Activated naive CD4-positive, alpha-beta T cell treated with anti-CD3 and anti-CD28 coated beads for 36 hours (primary cell): ENCODE measurements at regions not wholly inside any gene's neighbourhood (a gene's known extent, or its start where the extent isn't known, plus 50 kb on each side); places are given as distances from the start of the nearest gene placed in this dataset.

ENCODE experiments used
- CTCF ChIA-PET: fragments of 350-600 bp; sonication (Branson Sonifier 250); formaldehyde crosslinking; loops from one replicate; lab custom pipeline; 2021; ENCODE audit warnings: antibody characterized with exemption; lab: Charles Lee
- DNase-seq: peaks from one replicate; pipeline ENCODE4 v3.0.0-alpha.2; 2020
- H3K27ac Mint-ChIP-seq: one replicate; pipeline ENCODE4 v1.8.0; 2021; ENCODE audit warnings: mild to moderate bottlenecking, mixed read lengths
- H3K27me3 Mint-ChIP-seq: one replicate; pipeline ENCODE4 v1.8.0; 2021; ENCODE audit warnings: low read depth, mixed read lengths
- H3K36me3 Mint-ChIP-seq: one replicate; pipeline ENCODE4 v1.8.0; 2021; ENCODE audit warnings: low read depth, mixed read lengths
- H3K4me1 Mint-ChIP-seq: one replicate; pipeline ENCODE4 v1.8.0; 2021; ENCODE audit warnings: low read depth, mixed read lengths
- H3K4me3 Mint-ChIP-seq: one replicate; pipeline ENCODE4 v1.8.0; 2021; ENCODE audit warnings: mild to moderate bottlenecking, moderate library complexity, mixed read lengths
- H3K9me3 Mint-ChIP-seq: one replicate; pipeline ENCODE4 v1.8.0; 2021; ENCODE audit warnings: mixed read lengths
- intact Hi-C: fragments of 100-400 bp; cut with micrococcal nuclease; formaldehyde crosslinking; loops from one replicate; pipeline ENCODE4 v1.15.1; 2023

DNA sequence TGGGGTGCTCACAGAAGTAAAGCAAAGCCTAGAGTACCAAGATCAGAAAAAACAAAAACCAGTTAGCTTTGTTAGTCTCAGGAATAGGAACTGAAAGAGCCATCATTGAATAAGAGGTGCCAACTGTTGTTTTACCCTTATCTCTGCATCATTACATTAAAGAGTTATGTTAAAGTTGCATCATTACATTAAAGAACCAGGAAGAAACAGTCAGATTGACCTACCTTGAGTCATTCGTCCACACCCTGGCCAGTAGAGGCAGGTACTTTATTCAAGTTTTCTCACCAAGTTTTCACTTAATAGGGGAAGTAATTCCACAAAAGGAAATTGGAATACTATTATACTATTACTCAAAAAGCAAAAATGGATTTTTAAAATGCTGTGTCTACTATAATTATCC is 121.7 kb upstream of the CNOT2 start:
- no peaks in the 10 kb centered on the region for H3K27me3 Mint-ChIP-seq
- no peak for DNase-seq
- CTCF ChIA-PET, result no interaction called here
- H3K4me1 Mint-ChIP-seq, result no peaks in the 10 kb centered on the region
- H3K27ac Mint-ChIP-seq, result no peak overlapping the region
- intact Hi-C loops, result no loop called here
- H3K36me3 Mint-ChIP-seq, result no peaks in the 10 kb centered on the region
- H3K9me3 Mint-ChIP-seq, result no peaks in the 10 kb centered on the region
- no peak overlapping the region for H3K4me3 Mint-ChIP-seq

DNA sequence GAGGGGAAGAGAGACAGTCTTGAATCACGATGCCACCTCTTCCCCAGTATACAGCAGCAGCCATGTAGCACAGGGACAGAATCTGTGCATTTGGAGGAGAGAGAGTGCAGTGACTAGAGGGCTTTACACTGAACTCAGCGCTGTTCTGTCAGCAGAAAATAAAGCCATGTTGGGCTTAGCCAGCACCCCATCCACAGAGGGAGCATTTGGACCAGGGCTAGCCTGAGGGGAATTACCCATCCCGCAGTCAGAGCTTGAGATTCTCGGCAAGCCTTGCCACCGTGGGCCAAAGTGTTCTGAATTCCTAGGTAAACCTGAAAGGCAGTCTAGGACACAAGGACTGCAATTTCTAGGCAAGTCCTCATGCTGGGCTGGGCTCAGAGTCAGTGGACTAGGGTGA is 120.4 kb upstream of the CNOT2 start:
- Mint-ChIP-seq H3K36me3 (no peaks in the 10 kb centered on the region), H3K4me3 (no peak overlapping the region), H3K27me3 (no peaks in the 10 kb centered on the region), H3K27ac (no peak overlapping the region), H3K9me3 (no peaks in the 10 kb centered on the region), H3K4me1 (no peaks in the 10 kb centered on the region)
- intact Hi-C loops, result no loop called here
- no peak for DNase-seq
- CTCF ChIA-PET, result no interaction called here

DNA sequence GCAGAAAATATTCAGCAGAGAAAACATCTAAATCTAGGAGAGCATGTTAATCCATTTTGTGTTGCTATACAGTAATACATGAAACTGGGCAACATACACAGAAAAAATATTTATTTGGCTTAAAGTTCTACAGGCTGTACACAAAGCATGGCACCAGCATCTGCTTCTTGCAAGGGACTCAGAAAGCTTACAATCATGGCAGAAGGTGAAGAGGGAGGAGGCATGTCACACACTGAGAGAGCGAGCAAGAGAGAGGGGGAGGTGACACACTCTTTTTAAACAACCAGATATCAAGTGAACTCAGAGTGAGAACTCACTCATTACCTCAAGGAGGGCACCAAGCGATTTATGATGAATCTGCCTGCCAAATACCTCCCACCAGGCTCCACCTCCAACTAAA is 94.2 kb upstream of the CNOT2 start:
- H3K9me3 Mint-ChIP-seq, result peaks cover 3% of the 10 kb centered on the region
- intact Hi-C loops, result no loop called here
- CTCF ChIA-PET, result interaction anchor here (0.7 kb wide), 1 partner anchor 208 kb away, joined by 3 read pairs; no protein-coding TSS in a partner anchor
- no peaks in the 10 kb centered on the region for H3K4me1 Mint-ChIP-seq
- H3K27ac Mint-ChIP-seq, result no peak overlapping the region
- no peaks in the 10 kb centered on the region for H3K36me3 Mint-ChIP-seq
- H3K27me3 Mint-ChIP-seq, result peaks cover 11% of the 10 kb centered on the region
- DNase-seq, result no peak
- H3K4me3 Mint-ChIP-seq, result no peak overlapping the region

DNA sequence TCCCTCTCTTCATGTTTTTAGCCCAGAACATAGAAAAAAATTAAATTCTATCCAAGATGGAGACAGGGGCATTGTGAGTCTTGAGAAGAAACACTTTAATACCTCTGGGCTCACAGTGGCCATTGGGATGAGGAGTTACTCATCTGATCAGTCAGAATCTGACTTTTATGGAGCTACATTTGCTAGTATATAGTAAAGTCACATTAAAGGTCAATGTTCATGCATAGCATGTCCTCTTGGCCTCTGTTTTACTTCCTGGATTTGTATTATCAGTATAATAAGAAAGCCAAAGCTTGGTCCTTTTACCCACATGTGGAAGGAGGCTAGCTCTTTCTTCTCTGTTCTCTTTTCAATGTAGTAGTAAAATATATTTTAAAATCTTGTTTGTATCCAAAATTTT is 93.6 kb upstream of the CNOT2 start:
- Mint-ChIP-seq H3K27me3 (peaks cover 11% of the 10 kb centered on the region), H3K9me3 (peaks cover 7% of the 10 kb centered on the region), H3K36me3 (no peaks in the 10 kb centered on the region), H3K4me3 (no peak overlapping the region), H3K4me1 (no peaks in the 10 kb centered on the region), H3K27ac (no peak overlapping the region)
- DNase-seq, result no peak
- CTCF ChIA-PET, result no interaction called here
- intact Hi-C loops, result no loop called here

DNA sequence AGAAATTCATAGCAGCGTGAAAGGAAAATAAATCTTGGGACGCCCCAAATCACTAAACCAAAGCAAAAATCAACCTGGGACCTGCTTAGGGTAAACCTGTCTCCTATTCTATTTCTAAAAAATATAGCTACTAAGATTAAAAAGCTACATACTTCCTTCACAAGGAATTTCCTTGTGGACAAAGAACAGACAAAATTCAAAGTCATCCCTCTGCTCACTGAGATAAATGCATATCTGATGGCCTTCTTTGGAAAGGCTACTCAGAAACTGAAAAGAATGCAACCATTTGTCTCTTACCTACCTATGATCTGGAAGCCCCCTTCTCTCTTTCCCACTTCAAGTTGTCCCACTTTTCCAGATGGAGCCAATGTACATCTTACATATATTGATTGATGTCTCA is 93.0 kb upstream of the CNOT2 start:
- no peaks in the 10 kb centered on the region for H3K36me3 Mint-ChIP-seq
- no peak overlapping the region for H3K27ac Mint-ChIP-seq
- no peak overlapping the region for H3K4me3 Mint-ChIP-seq
- CTCF ChIA-PET, result no interaction called here
- peaks cover 8% of the 10 kb centered on the region for H3K9me3 Mint-ChIP-seq
- peaks cover 11% of the 10 kb centered on the region for H3K27me3 Mint-ChIP-seq
- H3K4me1 Mint-ChIP-seq, result no peaks in the 10 kb centered on the region
- DNase-seq, result no peak
- intact Hi-C loops, result no loop called here

DNA sequence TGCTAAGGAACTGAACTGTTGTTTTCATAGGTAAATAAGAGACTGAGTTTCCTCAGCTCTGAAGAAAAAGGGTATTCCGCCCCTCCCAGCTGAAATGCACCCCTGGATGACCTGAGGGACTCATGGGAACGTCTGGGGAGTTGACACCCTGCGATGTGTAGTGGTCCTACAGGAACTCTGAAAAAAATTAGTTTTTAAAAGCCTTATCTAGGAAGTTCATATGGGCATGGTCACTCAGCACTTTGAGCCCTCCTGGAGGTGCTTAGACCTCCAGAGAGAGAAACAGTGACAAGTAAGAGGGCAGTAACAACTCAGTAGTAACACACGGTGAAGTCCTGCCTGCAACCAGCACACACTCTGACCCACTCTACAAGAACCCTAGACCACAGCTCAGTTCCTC is 91.2 kb upstream of the CNOT2 start:
- Mint-ChIP-seq H3K27me3 (peaks cover 5% of the 10 kb centered on the region), H3K36me3 (no peaks in the 10 kb centered on the region), H3K27ac (no peak overlapping the region), H3K4me3 (no peak overlapping the region), H3K9me3 (peaks cover 14% of the 10 kb centered on the region), H3K4me1 (no peaks in the 10 kb centered on the region)
- CTCF ChIA-PET, result no interaction called here
- DNase-seq, result no peak
- intact Hi-C loops, result no loop called here

DNA sequence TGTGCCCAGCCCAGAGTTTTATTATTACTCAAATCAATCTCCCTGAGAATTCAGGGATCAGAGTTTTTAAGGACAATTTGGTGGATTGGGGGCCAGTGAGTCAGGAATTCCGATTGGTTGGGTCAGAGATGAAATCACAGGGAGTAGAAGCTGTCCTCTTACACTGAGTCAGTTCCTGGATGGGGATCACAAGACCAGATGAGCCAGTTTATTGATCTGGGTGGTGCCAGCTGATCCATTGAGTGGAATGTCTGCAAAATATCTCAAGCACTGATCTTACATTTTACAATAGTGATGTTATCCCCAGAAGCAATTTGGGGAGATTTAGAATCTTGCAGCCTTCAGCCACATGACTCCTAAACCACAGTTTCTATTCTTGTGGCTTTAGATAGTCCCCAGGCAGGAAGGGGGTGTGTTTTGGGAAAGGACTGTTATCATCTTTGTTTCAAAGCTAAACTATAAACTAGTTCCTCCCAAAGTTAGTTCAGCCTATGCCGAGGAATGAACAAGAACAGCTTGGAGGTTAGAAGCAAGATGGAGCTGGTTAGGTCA is 89.1 kb upstream of the CNOT2 start:
- no peak for DNase-seq
- H3K4me3 Mint-ChIP-seq, result no peak overlapping the region
- intact Hi-C loops, result no loop called here
- no peak overlapping the region for H3K27ac Mint-ChIP-seq
- no peaks in the 10 kb centered on the region for H3K36me3 Mint-ChIP-seq
- H3K9me3 Mint-ChIP-seq, result peaks cover 20% of the 10 kb centered on the region
- no peaks in the 10 kb centered on the region for H3K4me1 Mint-ChIP-seq
- CTCF ChIA-PET, result no interaction called here
- H3K27me3 Mint-ChIP-seq, result peaks cover 6% of the 10 kb centered on the region

DNA sequence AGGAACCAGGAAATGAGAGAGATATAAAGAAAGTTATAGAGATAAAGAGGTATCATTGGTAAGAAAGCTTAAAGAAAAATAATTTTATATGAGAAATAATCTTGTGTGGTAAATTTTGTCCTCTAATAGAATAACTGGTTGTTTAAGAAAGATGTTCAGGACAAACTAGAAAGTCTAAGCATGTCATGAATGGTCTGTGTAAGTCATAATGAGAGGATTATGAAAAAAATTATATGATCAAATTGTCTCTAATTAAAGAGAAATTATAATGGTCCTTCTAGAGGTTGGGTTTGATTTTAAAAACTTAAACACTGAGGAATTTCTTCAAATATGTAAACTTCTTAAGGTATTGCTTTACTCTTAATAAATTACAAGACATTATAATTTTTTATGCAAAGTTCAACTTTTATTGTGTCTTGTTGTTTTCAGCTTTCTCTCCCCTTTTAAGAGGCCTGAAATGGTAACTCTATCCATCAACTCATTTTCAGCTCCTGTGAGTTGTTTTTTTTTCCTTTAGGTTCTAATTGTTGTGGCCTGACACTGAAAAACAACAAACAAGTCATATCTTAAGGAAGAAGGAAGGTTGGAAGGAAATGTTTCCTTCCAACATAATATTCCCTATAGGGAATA is 88.2 kb upstream of the CNOT2 start:
- intact Hi-C loops, result no loop called here
- no peak for DNase-seq
- no peaks in the 10 kb centered on the region for H3K36me3 Mint-ChIP-seq
- peaks cover 22% of the 10 kb centered on the region for H3K9me3 Mint-ChIP-seq
- CTCF ChIA-PET, result interaction anchor here (1.0 kb wide), 1 partner anchor 283 kb away, joined by 3 read pairs; no protein-coding TSS in a partner anchor
- H3K4me1 Mint-ChIP-seq, result no peaks in the 10 kb centered on the region
- no peak overlapping the region for H3K4me3 Mint-ChIP-seq
- H3K27ac Mint-ChIP-seq, result no peak overlapping the region
- H3K27me3 Mint-ChIP-seq, result peaks cover 5% of the 10 kb centered on the region

DNA sequence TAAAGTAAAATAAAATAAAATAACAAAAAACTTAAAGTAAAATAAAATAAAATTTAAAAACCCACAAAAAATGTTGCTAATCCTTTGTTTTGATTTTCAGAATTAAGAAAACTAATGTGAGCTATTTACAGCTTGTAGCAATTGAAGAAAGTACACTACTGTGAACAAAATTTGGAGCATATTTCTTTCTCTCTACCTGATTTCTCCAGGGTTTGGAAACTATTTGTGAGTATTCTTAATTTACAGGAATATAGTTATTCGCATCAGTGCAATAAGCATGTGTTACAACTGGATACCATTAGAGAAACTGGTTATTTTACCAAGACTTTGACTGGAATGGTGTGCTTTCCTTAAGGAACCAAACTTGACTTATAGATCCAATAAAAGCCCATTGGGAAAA is 86.1 kb upstream of the CNOT2 start:
- peaks cover 6% of the 10 kb centered on the region for H3K27me3 Mint-ChIP-seq
- no peaks in the 10 kb centered on the region for H3K36me3 Mint-ChIP-seq
- H3K9me3 Mint-ChIP-seq, result peaks cover 22% of the 10 kb centered on the region
- no peak for DNase-seq
- intact Hi-C loops, result no loop called here
- CTCF ChIA-PET, result no interaction called here
- H3K4me3 Mint-ChIP-seq, result no peak overlapping the region
- H3K27ac Mint-ChIP-seq, result no peak overlapping the region
- no peaks in the 10 kb centered on the region for H3K4me1 Mint-ChIP-seq

DNA sequence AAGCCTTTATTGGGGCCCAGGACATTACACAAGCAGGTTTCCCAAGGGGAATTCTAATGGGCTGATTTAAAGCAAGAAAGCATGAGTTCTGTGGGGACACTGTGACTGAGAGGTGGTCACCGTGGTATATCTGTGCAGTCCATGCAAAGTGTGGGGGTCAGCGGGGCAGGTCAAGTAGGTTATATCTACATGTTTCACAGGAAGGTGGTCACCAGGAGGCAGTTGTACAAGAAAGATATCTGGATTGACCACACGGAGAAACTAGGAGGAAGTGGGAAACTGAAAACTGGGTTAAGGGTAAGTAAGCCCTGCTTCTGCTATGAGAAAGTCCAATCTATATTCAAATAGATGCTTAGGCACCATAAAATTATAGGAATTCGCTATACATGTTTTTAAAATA is 77.8 kb upstream of the CNOT2 start:
- no peaks in the 10 kb centered on the region for H3K36me3 Mint-ChIP-seq
- H3K9me3 Mint-ChIP-seq, result no peaks in the 10 kb centered on the region
- H3K27me3 Mint-ChIP-seq, result no peaks in the 10 kb centered on the region
- CTCF ChIA-PET, result no interaction called here
- no peak for DNase-seq
- no peak overlapping the region for H3K4me3 Mint-ChIP-seq
- intact Hi-C loops, result no loop called here
- H3K27ac Mint-ChIP-seq, result no peak overlapping the region
- H3K4me1 Mint-ChIP-seq, result peaks cover 6% of the 10 kb centered on the region

DNA sequence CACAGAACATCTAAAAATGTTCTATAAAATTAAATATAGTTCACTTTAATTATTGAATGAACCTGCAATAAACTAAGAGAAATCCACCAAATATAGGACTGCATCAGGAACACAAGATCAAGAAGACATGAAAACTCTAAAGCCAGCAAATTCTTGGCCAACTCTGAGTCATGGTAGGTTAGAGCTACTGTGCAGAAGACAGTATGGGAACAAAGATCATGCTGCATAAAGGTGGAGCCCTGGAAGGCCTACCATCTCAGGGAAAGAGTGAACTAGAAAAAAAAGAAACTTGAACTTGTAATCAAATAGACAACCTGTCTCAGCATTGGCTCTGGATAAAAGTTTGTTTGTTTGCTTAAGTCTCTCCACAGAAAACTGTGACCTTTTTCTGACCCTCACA is 66.9 kb upstream of the CNOT2 start:
- Mint-ChIP-seq H3K36me3 (no peaks in the 10 kb centered on the region), H3K4me1 (no peaks in the 10 kb centered on the region), H3K27me3 (no peaks in the 10 kb centered on the region), H3K27ac (no peak overlapping the region), H3K4me3 (no peak overlapping the region), H3K9me3 (no peaks in the 10 kb centered on the region)
- intact Hi-C loops, result no loop called here
- no peak for DNase-seq
- CTCF ChIA-PET, result no interaction called here

DNA sequence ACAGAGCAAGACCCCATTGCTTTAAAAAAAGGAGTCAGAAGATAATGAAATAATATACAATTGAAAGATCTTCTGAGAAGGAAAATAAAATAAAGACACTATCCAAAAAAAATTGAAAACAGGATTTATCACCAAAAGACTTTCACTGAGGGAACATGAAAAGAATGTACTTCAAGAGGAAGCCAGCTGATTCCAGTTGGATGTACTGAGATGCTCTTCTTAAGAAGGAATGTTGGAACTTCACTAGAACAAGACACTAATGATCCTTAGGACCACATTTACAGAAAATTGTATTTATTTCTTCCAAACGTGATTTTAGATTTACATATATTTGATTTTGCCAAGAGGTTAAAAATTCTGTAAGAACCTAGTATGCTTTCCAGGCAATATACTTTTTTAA is 65.6 kb upstream of the CNOT2 start:
- Mint-ChIP-seq H3K4me1 (no peaks in the 10 kb centered on the region), H3K36me3 (peaks cover under 1% of the 10 kb centered on the region), H3K4me3 (no peak overlapping the region), H3K27ac (no peak overlapping the region), H3K27me3 (peaks cover 2% of the 10 kb centered on the region), H3K9me3 (peaks cover 3% of the 10 kb centered on the region)
- no peak for DNase-seq
- intact Hi-C loops, result no loop called here
- CTCF ChIA-PET, result interaction anchor here (0.6 kb wide), 1 partner anchor 398 kb away, joined by 3 read pairs; no protein-coding TSS in a partner anchor

DNA sequence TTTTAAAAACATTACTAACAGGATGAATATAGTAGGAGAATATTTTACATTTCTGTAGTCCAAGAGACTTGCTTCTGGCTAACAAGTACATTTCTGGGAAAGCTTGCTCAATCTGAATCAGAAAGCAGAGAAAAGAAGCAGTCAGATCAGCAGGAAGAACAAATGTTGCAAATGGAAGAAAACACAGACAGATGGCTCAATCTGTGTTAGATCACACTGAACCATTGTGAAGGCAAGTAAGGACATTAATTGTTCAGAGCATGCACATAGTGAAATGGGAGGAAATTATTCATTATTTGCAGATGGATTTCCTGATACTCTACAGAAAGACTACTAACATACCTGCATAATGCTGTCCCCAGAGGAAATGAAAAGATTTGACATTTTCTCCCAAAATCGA is 65.2 kb upstream of the CNOT2 start:
- Mint-ChIP-seq H3K9me3 (peaks cover 4% of the 10 kb centered on the region), H3K27ac (no peak overlapping the region), H3K27me3 (peaks cover 5% of the 10 kb centered on the region), H3K36me3 (peaks cover 3% of the 10 kb centered on the region), H3K4me1 (no peaks in the 10 kb centered on the region), H3K4me3 (no peak overlapping the region)
- CTCF ChIA-PET, result interaction anchor here (0.6 kb wide), 1 partner anchor 397 kb away, joined by 3 read pairs; no protein-coding TSS in a partner anchor
- no peak for DNase-seq
- intact Hi-C loops, result no loop called here
